CD14-positive monocyte (primary cell): ENCODE measurements at regions not wholly inside any gene's neighbourhood (a gene's known extent, or its start where the extent isn't known, plus 50 kb on each side); places are given as distances from the start of the nearest gene placed in this dataset.

Source experiments
- DNase-seq, 3 donors: peaks; one replicate each; pipeline ENCODE4 v3.0.0-alpha.2; 2011 to 2022
- H2AFZ ChIP-seq: 2 replicates; pipeline ENCODE4 v1.6.0; 2012; ENCODE audit warnings: mild to moderate bottlenecking, low read depth, low read length, inconsistent platforms; ENCODE audit not compliant: insufficient read depth, poor library complexity, severe bottlenecking
- H3K27ac ChIP-seq, 2 donors: 1 replicate in 1 of 2; 2 replicates in 1 of 2; pipeline ENCODE4 v1.5.1; 2012 to 2013; ENCODE audit warnings: low read length in 2 of 2, control low read depth in 1 of 2, inconsistent platforms in 1 of 2, low read depth in 1 of 2, mild to moderate bottlenecking in 1 of 2
- H3K27me3 ChIP-seq, 2 donors: one replicate each; pipeline versions ENCODE4 v1.6.0 to v1.6.1; 2011 to 2013; ENCODE audit warnings: low read length in 2 of 2; ENCODE audit not compliant: control insufficient read depth in 2 of 2, insufficient read depth in 2 of 2
- H3K36me3 ChIP-seq, 2 donors: replicated peaks in 1 of 2; 1 replicate in 1 of 2; 2 replicates in 1 of 2; pipeline versions ENCODE4 v1.5.1 to v1.6.1; 2012 to 2013; ENCODE audit warnings: low read length in 2 of 2, control low read depth in 1 of 2, inconsistent platforms in 1 of 2, mild to moderate bottlenecking in 1 of 2; ENCODE audit not compliant: insufficient read depth in 2 of 2, control insufficient read depth in 1 of 2
- H3K4me1 ChIP-seq, 2 donors: 1 replicate in 1 of 2; 2 replicates in 1 of 2; pipeline versions ENCODE4 v1.5.1 to v1.6.1; 2012 to 2013; ENCODE audit warnings: low read length in 2 of 2, control low read depth in 1 of 2, inconsistent platforms in 1 of 2, mild to moderate bottlenecking in 1 of 2, moderate library complexity in 1 of 2; ENCODE audit not compliant: insufficient read depth in 2 of 2, control insufficient read depth in 1 of 2
- H3K4me2 ChIP-seq: replicated peaks from 2 replicates; pipeline ENCODE3; 2012; ENCODE audit warnings: low read length, moderate library complexity, mild to moderate bottlenecking; ENCODE audit not compliant: poor library complexity, severe bottlenecking; ENCODE audit errors: extremely low read depth
- H3K4me3 ChIP-seq, 3 experiments: fragments of 200-600 bp in 1 of 3; sonication (generic) in 1 of 3; replicated peaks in 1 of 3; 1 replicate in 2 of 3; 2 replicates in 1 of 3; pipeline ENCODE4 v1.5.1; 2011 to 2013; ENCODE audit warnings: low read length in 3 of 3, mild to moderate bottlenecking in 3 of 3, control low read depth in 2 of 3, low read depth in 2 of 3, inconsistent platforms in 1 of 3, moderate library complexity in 1 of 3
- H3K79me2 ChIP-seq: 2 replicates; pipeline ENCODE4 v1.6.0; 2012; ENCODE audit warnings: mild to moderate bottlenecking, control low read depth, inconsistent platforms, low read length, moderate library complexity; ENCODE audit not compliant: insufficient read depth
- H3K9ac ChIP-seq: 2 replicates; pipeline ENCODE4 v1.6.0; 2017; ENCODE audit warnings: low read length, mild to moderate bottlenecking; ENCODE audit not compliant: insufficient read depth, poor library complexity, severe bottlenecking
- H3K9me3 ChIP-seq, 2 donors: replicated peaks in 1 of 2; 1 replicate in 1 of 2; 2 replicates in 1 of 2; pipeline versions ENCODE4 v1.5.1 to v1.6.1; 2012 to 2013; ENCODE audit warnings: low read length in 2 of 2, control low read depth in 1 of 2; ENCODE audit not compliant: control insufficient read depth in 1 of 2, insufficient read depth in 1 of 2
- H4K20me1 ChIP-seq: 2 replicates; pipeline ENCODE4 v1.6.0; 2012; ENCODE audit warnings: mild to moderate bottlenecking, low read length, control low read depth, moderate library complexity; ENCODE audit not compliant: insufficient read depth
- H3K27ac Mint-ChIP-seq, 7 donors: one replicate each; pipeline ENCODE4 v1.8.0; 2020; ENCODE audit warnings: mild to moderate bottlenecking in 7 of 7, mixed read lengths in 7 of 7, moderate library complexity in 6 of 7, inconsistent platforms in 2 of 7
- H3K27me3 Mint-ChIP-seq, 3 donors: one replicate each; pipeline ENCODE4 v1.8.0; 2021 to 2022; ENCODE audit warnings: low read depth in 3 of 3, mild to moderate bottlenecking in 3 of 3, mixed read lengths in 3 of 3, moderate library complexity in 3 of 3, inconsistent platforms in 1 of 3
- H3K36me3 Mint-ChIP-seq, 2 donors: one replicate each; pipeline ENCODE4 v1.8.0; 2020; ENCODE audit warnings: mixed read lengths in 2 of 2, inconsistent platforms in 1 of 2, mild to moderate bottlenecking in 1 of 2
- H3K4me1 Mint-ChIP-seq: one replicate; pipeline ENCODE4 v1.8.0; 2020; ENCODE audit warnings: mild to moderate bottlenecking, mixed read lengths
- H3K4me3 Mint-ChIP-seq, 2 donors: one replicate each; pipeline ENCODE4 v1.8.0; 2020; ENCODE audit warnings: mild to moderate bottlenecking in 2 of 2, mixed read lengths in 2 of 2, moderate library complexity in 1 of 2
- H3K9me3 Mint-ChIP-seq, 7 donors: one replicate each; pipeline ENCODE4 v1.8.0; 2020 to 2022; ENCODE audit warnings: mixed read lengths in 7 of 7, mild to moderate bottlenecking in 6 of 7, moderate library complexity in 6 of 7, inconsistent platforms in 2 of 7
- WGBS: methylation state at CpG from one replicate; pipeline ENCODE4 v1.1.5; 2013; ENCODE audit warnings: missing lambda C conversion rate; ENCODE audit not compliant: insufficient coverage; 5-methylcytosine and 5-hydroxymethylcytosine counted together
- intact Hi-C, 2 donors: fragments of 100-400 bp; cut with micrococcal nuclease; formaldehyde crosslinking; loops; one replicate each; pipeline versions ENCODE4 v1.15.0 to v1.15.1; 2023
- TF ChIP-seq, protein P1 (sequence below): fragments of 200-600 bp; IDR thresholded peaks from one replicate; pipeline ENCODE4 v1.8.0; 2022; ENCODE audit warnings: antibody characterized with exemption, mild to moderate bottlenecking

DNA sequence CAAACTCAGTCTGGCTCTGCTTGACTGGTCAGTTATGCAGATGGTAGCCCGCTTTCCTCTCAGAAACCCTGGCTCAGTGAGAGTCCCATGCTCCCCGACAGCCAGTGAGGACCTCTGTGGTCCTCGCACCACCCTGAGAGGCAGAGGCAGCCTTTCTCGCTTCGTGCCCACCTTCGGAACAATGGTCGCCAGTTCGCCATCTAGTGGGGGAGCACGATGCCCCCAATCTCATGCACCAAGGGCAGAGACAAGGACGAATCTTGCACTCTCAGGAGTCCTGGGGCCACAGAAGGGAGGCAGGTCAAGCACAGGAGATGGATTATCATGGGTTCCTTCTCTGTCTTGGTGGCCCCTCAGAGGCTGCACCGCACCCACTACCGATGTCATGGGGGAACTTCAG is 75.2 kb downstream of the RHCG start:
- H3K9me3 ChIP-seq: peaks cover 0 to 7% of the 10 kb centered on the region in 2 donors
- H3K36me3 ChIP-seq: no peaks in the 10 kb centered on the region
- H2AFZ ChIP-seq: no peak overlapping the region
- H3K27ac Mint-ChIP-seq: peak overlapping the region in 1 of 7 donors; percentile 14
- no peaks in the 10 kb centered on the region for H4K20me1 ChIP-seq
- no peaks in the 10 kb centered on the region for H3K36me3 Mint-ChIP-seq
- DNase-seq: no peak
- H3K4me3 Mint-ChIP-seq: peak overlapping the region in 1 of 2 donors; percentile 32
- intact Hi-C loops: no loop called here
- peaks cover 2% of the 10 kb centered on the region for H3K4me1 Mint-ChIP-seq
- H3K9ac ChIP-seq: no peak overlapping the region
- peaks cover 0 to 6% (median 0%) of the 10 kb centered on the region in 7 donors for H3K9me3 Mint-ChIP-seq
- H3K27me3 ChIP-seq: peaks cover 48 to 84% of the 10 kb centered on the region in 2 donors
- no peak overlapping the region for H3K27ac ChIP-seq
- H3K4me2 ChIP-seq: no peak overlapping the region
- no peaks in the 10 kb centered on the region for H3K79me2 ChIP-seq
- WGBS: 38% methylated on average over 11 of the region's 12 CpGs
- H3K4me3 ChIP-seq: no peak overlapping the region
- peaks cover 59 to 83% (median 76%) of the 10 kb centered on the region in 3 donors for H3K27me3 Mint-ChIP-seq
- TF ChIP-seq, protein P1, sequence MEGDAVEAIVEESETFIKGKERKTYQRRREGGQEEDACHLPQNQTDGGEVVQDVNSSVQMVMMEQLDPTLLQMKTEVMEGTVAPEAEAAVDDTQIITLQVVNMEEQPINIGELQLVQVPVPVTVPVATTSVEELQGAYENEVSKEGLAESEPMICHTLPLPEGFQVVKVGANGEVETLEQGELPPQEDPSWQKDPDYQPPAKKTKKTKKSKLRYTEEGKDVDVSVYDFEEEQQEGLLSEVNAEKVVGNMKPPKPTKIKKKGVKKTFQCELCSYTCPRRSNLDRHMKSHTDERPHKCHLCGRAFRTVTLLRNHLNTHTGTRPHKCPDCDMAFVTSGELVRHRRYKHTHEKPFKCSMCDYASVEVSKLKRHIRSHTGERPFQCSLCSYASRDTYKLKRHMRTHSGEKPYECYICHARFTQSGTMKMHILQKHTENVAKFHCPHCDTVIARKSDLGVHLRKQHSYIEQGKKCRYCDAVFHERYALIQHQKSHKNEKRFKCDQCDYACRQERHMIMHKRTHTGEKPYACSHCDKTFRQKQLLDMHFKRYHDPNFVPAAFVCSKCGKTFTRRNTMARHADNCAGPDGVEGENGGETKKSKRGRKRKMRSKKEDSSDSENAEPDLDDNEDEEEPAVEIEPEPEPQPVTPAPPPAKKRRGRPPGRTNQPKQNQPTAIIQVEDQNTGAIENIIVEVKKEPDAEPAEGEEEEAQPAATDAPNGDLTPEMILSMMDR: no peak
- peaks cover 0 to 2% of the 10 kb centered on the region in 2 donors for H3K4me1 ChIP-seq

GRCh38 chr15:89419370-89419984 is 76.9 kb downstream of the RHCG start:
- H3K36me3 ChIP-seq: no peaks in the 10 kb centered on the region
- no peaks in the 10 kb centered on the region for H3K79me2 ChIP-seq
- no peak for DNase-seq
- no peak overlapping the region for H3K4me2 ChIP-seq
- H3K27ac ChIP-seq: no peak overlapping the region
- H3K9me3 ChIP-seq: peaks cover 0 to 7% of the 10 kb centered on the region in 2 donors
- H3K4me1 Mint-ChIP-seq: peaks cover 4% of the 10 kb centered on the region
- H3K4me1 ChIP-seq: peaks cover 0 to 2% of the 10 kb centered on the region in 2 donors
- WGBS: 27% methylated on average over 14 of the region's 17 CpGs
- intact Hi-C loops: loop anchor here in 1 of 2 donors (5.0 kb wide), 1 partner anchor 62 kb away; no protein-coding TSS in a partner anchor
- peaks cover 0 to 7% (median 0%) of the 10 kb centered on the region in 7 donors for H3K9me3 Mint-ChIP-seq
- TF ChIP-seq, protein P1: no peak
- no peaks in the 10 kb centered on the region for H4K20me1 ChIP-seq
- H3K27me3 ChIP-seq: peaks cover 58 to 92% of the 10 kb centered on the region in 2 donors
- H3K4me3 ChIP-seq: no peak overlapping the region
- H3K4me3 Mint-ChIP-seq: peak overlapping the region in 1 of 2 donors; percentile 18
- H3K27ac Mint-ChIP-seq: no peak overlapping the region
- H3K9ac ChIP-seq: no peak overlapping the region
- H3K27me3 Mint-ChIP-seq: peaks cover 68 to 88% (median 86%) of the 10 kb centered on the region in 3 donors
- H3K36me3 Mint-ChIP-seq: no peaks in the 10 kb centered on the region
- H2AFZ ChIP-seq: no peak overlapping the region
